GM19239 (cell line): ENCODE measurements at regions not wholly inside any gene's neighbourhood (a gene's known extent, or its start where the extent isn't known, plus 50 kb on each side); places are given as distances from the start of the nearest gene placed in this dataset.
"Not testable (repeated sequence)": the region's sequence is repeated elsewhere in the genome, so short reads cannot be mapped to it uniquely, and the experiment has no call there.

Experiments
- DNase-seq: peaks from one replicate; pipeline ENCODE4 v3.0.0; 2011; ENCODE audit warnings: low spot score; ENCODE audit not compliant: insufficient read length
- FAIRE-seq: peaks from 2 replicates; lab custom pipeline; 2011; peaks lifted over from hg19 to GRCh38; lab: Jason Lieb, UNC

- no peak for FAIRE-seq
- no peak for DNase-seq
Observed at GRCh38 chr1:219329578-219329977, 155.9 kb downstream of the LYPLAL1 start.

- FAIRE-seq (no peak), DNase-seq (no peak)
Observed at GRCh38 chr1:219326843-219327242, 153.2 kb downstream of the LYPLAL1 start.

GRCh38 chr1:219325368-219325742 is 151.7 kb downstream of the LYPLAL1 start:
- FAIRE-seq (no peak), DNase-seq (no peak)

- DNase-seq (no peak), FAIRE-seq (no peak)
Observed at GRCh38 chr1:219324629-219325367, 151.1 kb downstream of the LYPLAL1 start.

- FAIRE-seq = no peak
- no peak for DNase-seq
Observed at GRCh38 chr1:219324171-219324570, 150.5 kb downstream of the LYPLAL1 start.

- no peak for FAIRE-seq
Observed at GRCh38 chr1:219323426-219323825, 149.7 kb downstream of the LYPLAL1 start.

GRCh38 chr1:219322766-219323165 is 149.1 kb downstream of the LYPLAL1 start:
- DNase-seq (no peak), FAIRE-seq (no peak)

More at GRCh38 chr1:219323426-219323825, 149.7 kb downstream of the LYPLAL1 start:
- DNase-seq = no peak

GRCh38 chr1:219320563-219320962 is 146.9 kb downstream of the LYPLAL1 start:
- DNase-seq, FAIRE-seq: not testable (repeated sequence)

- DNase-seq (no peak), FAIRE-seq (no peak)
Observed at GRCh38 chr1:219318826-219319225, 145.1 kb downstream of the LYPLAL1 start.

- peak; percentile 82 for FAIRE-seq
- DNase-seq = peak; percentile 8
Observed at GRCh38 chr1:219317762-219318353, 144.2 kb downstream of the LYPLAL1 start.

- FAIRE-seq (no peak), DNase-seq (no peak)
Observed at GRCh38 chr1:219316066-219316465, 142.4 kb downstream of the LYPLAL1 start.

GRCh38 chr1:219313961-219314360 is 140.3 kb downstream of the LYPLAL1 start:
- no peak for DNase-seq
- FAIRE-seq = no peak

GRCh38 chr1:219312967-219313366 is 139.3 kb downstream of the LYPLAL1 start:
- FAIRE-seq (no peak), DNase-seq (no peak)

- DNase-seq (no peak), FAIRE-seq (no peak)
Observed at GRCh38 chr1:219310181-219310728, 136.6 kb downstream of the LYPLAL1 start.

GRCh38 chr1:219308367-219308766 is 134.7 kb downstream of the LYPLAL1 start:
- no peak for FAIRE-seq
- DNase-seq = no peak

GRCh38 chr1:219304227-219305226 is 130.8 kb downstream of the LYPLAL1 start:
- no peak for DNase-seq
- FAIRE-seq = no peak

- no peak for FAIRE-seq
Observed at GRCh38 chr1:219302697-219303096, 129.0 kb downstream of the LYPLAL1 start.

GRCh38 chr1:219299420-219299819 is 125.7 kb downstream of the LYPLAL1 start:
- FAIRE-seq = no peak
- no peak for DNase-seq

More at GRCh38 chr1:219302697-219303096, 129.0 kb downstream of the LYPLAL1 start:
- no peak for DNase-seq

GRCh38 chr1:219298571-219299148 is 125.0 kb downstream of the LYPLAL1 start:
- DNase-seq (no peak), FAIRE-seq (no peak)
